H1 (cell line): ENCODE measurements at regions not wholly inside any gene's neighbourhood (a gene's known extent, or its start where the extent isn't known, plus 50 kb on each side); places are given as distances from the start of the nearest gene placed in this dataset.

Experiments used
- ASH2L ChIP-seq: fragments of 200-600, 300-600 bp; sonication (generic); IDR thresholded peaks from one replicate; pipeline ENCODE4 v1.7.1; 2017; ENCODE audit warnings: low read length
- CEBPB ChIP-seq: IDR thresholded peaks from 2 replicates; pipeline ENCODE4 v1.6.1; 2012; ENCODE audit warnings: low read depth, low read length
- CHD1 ChIP-seq: IDR thresholded peaks from 2 replicates; pipeline ENCODE4 v1.6.1; 2012; ENCODE audit warnings: low read depth, low read length, improper control_type of control experiment
- CHD2 ChIP-seq: IDR thresholded peaks from 2 replicates; pipeline ENCODE4 v1.6.1; 2012; ENCODE audit warnings: low read length, improper control_type of control experiment
- EP300 ChIP-seq, 2 experiments: IDR thresholded peaks; 1 replicate in 1 of 2; 2 replicates in 1 of 2; pipeline ENCODE4 v1.6.1; 2011 to 2012; ENCODE audit warnings: low read depth in 2 of 2, low read length in 2 of 2, mild to moderate bottlenecking in 2 of 2, borderline replicate concordance in 1 of 2, inconsistent platforms in 1 of 2, moderate library complexity in 1 of 2
- RAD21 ChIP-seq, 2 experiments: IDR thresholded peaks in 1 of 2; conservative IDR thresholded peaks in 1 of 2; 2 replicates each; pipeline ENCODE4 v1.6.1; 2011; ENCODE audit warnings: low read depth in 2 of 2, low read length in 2 of 2, improper control_type of control experiment in 1 of 2, inconsistent platforms in 1 of 2, mild to moderate bottlenecking in 1 of 2, moderate library complexity in 1 of 2
- USF2 ChIP-seq: IDR thresholded peaks from 2 replicates; pipeline ENCODE4 v1.6.1; 2011; ENCODE audit warnings: low read length, improper control_type of control experiment
- TF ChIP-seq, protein P1 (sequence below), 3 experiments: IDR thresholded peaks; 1 replicate in 2 of 3; 2 replicates in 1 of 3; pipeline versions ENCODE4 v1.5.1 to v1.6.1; 2011; ENCODE audit warnings: low read length in 3 of 3, mild to moderate bottlenecking in 3 of 3, inconsistent platforms in 2 of 3, low read depth in 1 of 3, moderate library complexity in 1 of 3; ENCODE audit not compliant: insufficient read depth in 1 of 3; ENCODE audit errors: control extremely low read depth in 1 of 3

DNA sequence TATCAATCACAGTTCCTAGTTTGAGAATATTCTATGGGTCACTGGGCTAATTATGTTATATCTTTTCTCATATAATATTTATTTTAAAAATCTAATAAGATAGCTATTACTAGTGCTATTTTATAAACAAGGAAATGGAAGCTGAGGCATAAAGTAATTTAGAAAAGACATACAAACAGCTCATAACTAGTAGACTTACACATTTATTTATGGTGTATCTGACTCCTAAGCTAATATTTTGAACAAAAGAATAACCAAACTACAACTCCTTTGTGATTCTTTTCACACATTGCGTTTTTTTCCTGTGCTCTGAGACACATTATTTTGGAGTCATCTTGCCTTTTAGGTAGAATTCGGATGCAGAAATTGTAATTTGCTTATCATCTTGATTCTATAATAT lies 742.0 kb upstream of the LRRTM4 start:
- TF ChIP-seq EP300 (IDR thresholded peaks at IDR 0.05; ENCODE audit: borderline replicate concordance in 1 of 2, low read depth in 2 of 2, low read length in 2 of 2) (no peak), ASH2L (no peak), USF2 (no peak), CHD2 (no peak), RAD21 (IDR thresholded peaks at IDR 0.05 in 1 of 2, conservative IDR thresholded peaks at IDR 0.05 in 1 of 2; ENCODE audit: low read depth in 2 of 2, low read length in 2 of 2) (no peak), CHD1 (no peak), CEBPB (no peak)
- TF ChIP-seq, protein P1, sequence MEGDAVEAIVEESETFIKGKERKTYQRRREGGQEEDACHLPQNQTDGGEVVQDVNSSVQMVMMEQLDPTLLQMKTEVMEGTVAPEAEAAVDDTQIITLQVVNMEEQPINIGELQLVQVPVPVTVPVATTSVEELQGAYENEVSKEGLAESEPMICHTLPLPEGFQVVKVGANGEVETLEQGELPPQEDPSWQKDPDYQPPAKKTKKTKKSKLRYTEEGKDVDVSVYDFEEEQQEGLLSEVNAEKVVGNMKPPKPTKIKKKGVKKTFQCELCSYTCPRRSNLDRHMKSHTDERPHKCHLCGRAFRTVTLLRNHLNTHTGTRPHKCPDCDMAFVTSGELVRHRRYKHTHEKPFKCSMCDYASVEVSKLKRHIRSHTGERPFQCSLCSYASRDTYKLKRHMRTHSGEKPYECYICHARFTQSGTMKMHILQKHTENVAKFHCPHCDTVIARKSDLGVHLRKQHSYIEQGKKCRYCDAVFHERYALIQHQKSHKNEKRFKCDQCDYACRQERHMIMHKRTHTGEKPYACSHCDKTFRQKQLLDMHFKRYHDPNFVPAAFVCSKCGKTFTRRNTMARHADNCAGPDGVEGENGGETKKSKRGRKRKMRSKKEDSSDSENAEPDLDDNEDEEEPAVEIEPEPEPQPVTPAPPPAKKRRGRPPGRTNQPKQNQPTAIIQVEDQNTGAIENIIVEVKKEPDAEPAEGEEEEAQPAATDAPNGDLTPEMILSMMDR (IDR thresholded peaks at IDR 0.05; ENCODE audit: control extremely low read depth in 1 of 3, insufficient read depth in 1 of 3, low read depth in 1 of 3, low read length in 3 of 3): no peak
